Stomach (tissue), 4 donors: ENCODE measurements at regions not wholly inside any gene's neighbourhood (a gene's known extent, or its start where the extent isn't known, plus 50 kb on each side); places are given as distances from the start of the nearest gene placed in this dataset.

ENCODE experiments used
- CTCF ChIP-seq, 7 experiments: fragments of 450-650 bp in 4 of 7; fragments of 200-600 bp in 3 of 7; sonication (generic) in 3 of 7; IDR thresholded peaks; one replicate each; pipeline ENCODE4 v1.5.1; 2016 to 2019; ENCODE audit warnings: antibody characterized with exemption in 7 of 7, control low read depth in 2 of 7, mild to moderate bottlenecking in 1 of 7
- EP300 ChIP-seq: sonication (generic); formaldehyde crosslinking; IDR thresholded peaks from one replicate; pipeline ENCODE4 v1.6.1; 2017; ENCODE audit warnings: antibody characterized with exemption
- POLR2A ChIP-seq, 4 donors: fragments of 450-650 bp; IDR thresholded peaks; one replicate each; pipeline ENCODE4 v1.6.1; 2016; ENCODE audit warnings: antibody characterized with exemption in 4 of 4, control low read depth in 2 of 4, mild to moderate bottlenecking in 1 of 4, moderate library complexity in 1 of 4
- POLR2AphosphoS5 ChIP-seq, 3 donors: sonication (generic); formaldehyde crosslinking; IDR thresholded peaks; one replicate each; pipeline ENCODE4 v1.6.1; 2016; ENCODE audit warnings: antibody characterized with exemption in 3 of 3

- TF ChIP-seq CTCF (IDR thresholded peaks at IDR 0.05) (no peak), POLR2A (IDR thresholded peaks at IDR 0.05) (no peak), POLR2AphosphoS5 (IDR thresholded peaks at IDR 0.05) (no peak), EP300 (no peak)
These were observed 514.2 kb downstream of the TFEC start for GRCh38 chr7:115516341-115516740.
